ENCODE measurements at regions not wholly inside any gene's neighbourhood (a gene's known extent, or its start where the extent isn't known, plus 50 kb on each side); places are given as distances from the start of the nearest gene placed in this dataset.
"Not testable (repeated sequence)": the region's sequence is repeated elsewhere in the genome, so short reads cannot be mapped to it uniquely, and the experiment has no call there.

- H3K4me3 ChIP-seq, result no peak overlapping the region
- no peak overlapping the region for H3K27ac ChIP-seq
- no peak for DNase-seq (ENCODE audit: low spot score)
- TF ChIP-seq CTCF (IDR thresholded peaks at IDR 0.05), result no peak
Measured at GRCh38 chr5:53399926-53400697, 80.3 kb upstream of the FST start.

- no peak for DNase-seq (ENCODE audit: low spot score)
- Histone ChIP-seq H3K4me3 (no peak overlapping the region), H3K27ac (peak overlapping the region in 1 of 2 donors; percentile 12)
- no peak for TF ChIP-seq CTCF (IDR thresholded peaks at IDR 0.05)
Measured at GRCh38 chr5:53403291-53403690, 77.1 kb upstream of the FST start.

GRCh38 chr5:53403758-53404157 lies 76.7 kb upstream of the FST start:
- H3K4me3 ChIP-seq, result no peak overlapping the region
- TF ChIP-seq CTCF (IDR thresholded peaks at IDR 0.05), result no peak
- peak overlapping the region in 1 of 2 donors; percentile 42 for H3K27ac ChIP-seq
- DNase-seq (ENCODE audit: low spot score), result no peak

- no peak for TF ChIP-seq CTCF (IDR thresholded peaks at IDR 0.05)
- Histone ChIP-seq H3K27ac (no peak overlapping the region), H3K4me3 (no peak overlapping the region)
- no peak for DNase-seq (ENCODE audit: low spot score)
Measured at GRCh38 chr5:53405396-53405795, 75.0 kb upstream of the FST start.

GRCh38 chr5:53406630-53407316 lies 73.7 kb upstream of the FST start:
- no peak for DNase-seq (ENCODE audit: low spot score)
- H3K4me3 ChIP-seq, result no peak overlapping the region
- H3K27ac ChIP-seq, result no peak overlapping the region
- TF ChIP-seq CTCF (IDR thresholded peaks at IDR 0.05), result no peak

- TF ChIP-seq CTCF (IDR thresholded peaks at IDR 0.05), result no peak
- Histone ChIP-seq H3K4me3 (no peak overlapping the region), H3K27ac (no peak overlapping the region)
- DNase-seq (ENCODE audit: low spot score), result no peak
Measured at GRCh38 chr5:53407373-53407772, 73.1 kb upstream of the FST start.

- Histone ChIP-seq H3K4me3 (no peak overlapping the region), H3K27ac (no peak overlapping the region)
- no peak for TF ChIP-seq CTCF (IDR thresholded peaks at IDR 0.05)
- DNase-seq (ENCODE audit: low spot score), result no peak
Measured at GRCh38 chr5:53411388-53411787, 69.0 kb upstream of the FST start.

GRCh38 chr5:53412499-53412898 lies 67.9 kb upstream of the FST start:
- not testable (repeated sequence) for DNase-seq (ENCODE audit: low spot score); H3K27ac ChIP-seq; H3K4me3 ChIP-seq
